Testis (tissue), 2 donors: ENCODE measurements at regions not wholly inside any gene's neighbourhood (a gene's known extent, or its start where the extent isn't known, plus 50 kb on each side); places are given as distances from the start of the nearest gene placed in this dataset.

Source experiments
- POLR2A ChIP-seq: fragments of 450-650 bp; IDR thresholded peaks from one replicate; pipeline ENCODE4 v1.6.1; 2017; ENCODE audit warnings: antibody characterized with exemption, mild to moderate bottlenecking, moderate library complexity
- TF ChIP-seq, protein P1 (sequence below), 3 experiments: fragments of 450-650 bp in 2 of 3; fragments of 200-600 bp in 1 of 3; sonication (generic) in 1 of 3; IDR thresholded peaks; one replicate each; pipeline ENCODE4 v1.5.1; 2016 to 2019; ENCODE audit warnings: antibody characterized with exemption in 3 of 3, mild to moderate bottlenecking in 2 of 3, moderate library complexity in 1 of 3

DNA sequence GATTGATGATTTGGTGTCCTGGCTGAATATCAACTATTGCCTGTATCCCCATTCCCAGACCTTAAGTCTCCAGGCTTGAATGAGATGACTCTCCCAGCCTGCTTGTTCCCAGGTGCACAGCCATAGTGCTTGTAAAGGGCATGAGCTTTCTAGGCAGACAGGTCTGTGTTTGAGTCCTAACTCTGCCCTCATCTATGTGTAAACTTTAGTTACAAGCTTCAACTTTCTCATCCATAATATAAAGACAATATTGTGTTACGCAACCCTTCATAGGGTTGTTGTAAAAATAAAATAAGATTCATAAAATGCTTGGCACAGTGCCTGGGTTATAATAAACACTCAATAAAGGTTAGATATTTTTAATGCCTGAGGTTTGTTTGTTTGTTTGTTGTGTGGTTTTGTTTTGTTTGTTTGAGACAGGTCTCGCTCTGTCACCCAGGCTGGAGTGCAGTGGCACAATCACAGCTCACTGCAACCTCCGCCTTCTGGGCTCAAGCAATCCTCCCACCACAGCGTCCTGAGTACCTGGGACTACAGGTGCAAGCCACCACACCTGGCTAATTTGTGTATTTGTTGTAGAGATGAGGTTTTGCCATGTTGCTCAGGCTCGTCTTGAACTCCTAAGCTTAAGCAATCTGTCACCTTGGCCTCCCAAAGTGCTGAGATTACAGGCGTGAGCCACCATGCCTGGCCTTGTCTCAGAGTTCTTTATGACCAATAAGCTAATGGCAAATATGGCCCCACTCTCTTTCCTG lies 89.4 kb upstream of the MAPRE2 start:
- TF ChIP-seq, protein P1, sequence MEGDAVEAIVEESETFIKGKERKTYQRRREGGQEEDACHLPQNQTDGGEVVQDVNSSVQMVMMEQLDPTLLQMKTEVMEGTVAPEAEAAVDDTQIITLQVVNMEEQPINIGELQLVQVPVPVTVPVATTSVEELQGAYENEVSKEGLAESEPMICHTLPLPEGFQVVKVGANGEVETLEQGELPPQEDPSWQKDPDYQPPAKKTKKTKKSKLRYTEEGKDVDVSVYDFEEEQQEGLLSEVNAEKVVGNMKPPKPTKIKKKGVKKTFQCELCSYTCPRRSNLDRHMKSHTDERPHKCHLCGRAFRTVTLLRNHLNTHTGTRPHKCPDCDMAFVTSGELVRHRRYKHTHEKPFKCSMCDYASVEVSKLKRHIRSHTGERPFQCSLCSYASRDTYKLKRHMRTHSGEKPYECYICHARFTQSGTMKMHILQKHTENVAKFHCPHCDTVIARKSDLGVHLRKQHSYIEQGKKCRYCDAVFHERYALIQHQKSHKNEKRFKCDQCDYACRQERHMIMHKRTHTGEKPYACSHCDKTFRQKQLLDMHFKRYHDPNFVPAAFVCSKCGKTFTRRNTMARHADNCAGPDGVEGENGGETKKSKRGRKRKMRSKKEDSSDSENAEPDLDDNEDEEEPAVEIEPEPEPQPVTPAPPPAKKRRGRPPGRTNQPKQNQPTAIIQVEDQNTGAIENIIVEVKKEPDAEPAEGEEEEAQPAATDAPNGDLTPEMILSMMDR (IDR thresholded peaks at IDR 0.05), result no peak
- TF ChIP-seq POLR2A, result no peak
